ENCODE measurements at regions not wholly inside any gene's neighbourhood (a gene's known extent, or its start where the extent isn't known, plus 50 kb on each side); places are given as distances from the start of the nearest gene placed in this dataset.
A peak's percentile ranks its signal among the peaks of the same experiment; 100 is the strongest.

DNA sequence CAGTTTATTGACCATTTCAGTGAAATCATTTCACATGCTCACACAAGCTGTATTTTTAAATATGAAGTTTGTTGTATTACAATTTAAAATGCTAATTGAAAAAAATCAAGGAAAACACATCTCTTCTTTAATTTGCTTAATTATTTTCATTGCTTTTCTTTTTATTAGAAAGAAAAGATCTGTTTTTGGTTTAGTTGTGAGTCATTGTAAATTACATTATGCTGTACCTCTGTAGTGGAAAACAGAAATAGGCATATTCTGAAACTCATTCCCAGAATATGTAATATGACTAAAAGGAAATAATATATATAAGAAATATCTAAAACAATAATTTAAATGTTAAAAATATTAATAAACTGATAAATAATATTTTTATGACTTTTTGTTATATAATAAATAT lies 161.9 kb downstream of the HGF start:
- Histone ChIP-seq H3K9me3 (ENCODE audit: low read length) (no peaks in the 10 kb centered on the region), H3K27ac (ENCODE audit: extremely low read length, insufficient read depth, low read length) (no peak overlapping the region), H3K79me2 (ENCODE audit: insufficient read depth, low read length) (no peaks in the 10 kb centered on the region), H4K20me1 (ENCODE audit: insufficient read depth, low read length) (no peaks in the 10 kb centered on the region), H3K36me3 (replicated peaks in 1 of 2; ENCODE audit: control insufficient read depth in 1 of 2, insufficient read depth in 2 of 2, low read length in 2 of 2) (no peaks in the 10 kb centered on the region), H3K4me2 (ENCODE audit: low read depth, low read length) (no peak overlapping the region), H3K27me3 (ENCODE audit: control insufficient read depth in 1 of 2, insufficient read depth in 2 of 2, low read length in 2 of 2) (no peaks in the 10 kb centered on the region), H3K4me1 (ENCODE audit: insufficient read depth, low read length) (no peaks in the 10 kb centered on the region), H2AFZ (ENCODE audit: low read length) (no peak overlapping the region), H3K9ac (ENCODE audit: insufficient read depth, low read depth, low read length) (no peak overlapping the region), H3K4me3 (replicated peaks in 1 of 3; ENCODE audit: insufficient read depth in 1 of 3, low read depth in 2 of 3, low read length in 3 of 3) (no peak overlapping the region)
- in situ Hi-C loops (cut with HindIII; ENCODE audit: extremely low pct_ligation_motif_present, low pct_unique_long_range_greater_than_20kb) (no loop called here), intact Hi-C loops (cut with micrococcal nuclease; ENCODE audit: unreplicated experiment) (no loop called here)
- POLR2A ChIA-PET, result no interaction called here
- TF ChIP-seq ZNF501 (CRISPR knock-in tag; IDR thresholded peaks at IDR 0.05), result no peak
- CTCF ChIA-PET (ENCODE audit: low intra/inter-chr PET ratio, low total read pairs), result no interaction called here
- FAIRE-seq (no peak), DNase-seq (ENCODE audit: low spot score) (no peak), ATAC-seq (no peak)
- no TSS peak for BruUV-seq (replicated peaks)

DNA sequence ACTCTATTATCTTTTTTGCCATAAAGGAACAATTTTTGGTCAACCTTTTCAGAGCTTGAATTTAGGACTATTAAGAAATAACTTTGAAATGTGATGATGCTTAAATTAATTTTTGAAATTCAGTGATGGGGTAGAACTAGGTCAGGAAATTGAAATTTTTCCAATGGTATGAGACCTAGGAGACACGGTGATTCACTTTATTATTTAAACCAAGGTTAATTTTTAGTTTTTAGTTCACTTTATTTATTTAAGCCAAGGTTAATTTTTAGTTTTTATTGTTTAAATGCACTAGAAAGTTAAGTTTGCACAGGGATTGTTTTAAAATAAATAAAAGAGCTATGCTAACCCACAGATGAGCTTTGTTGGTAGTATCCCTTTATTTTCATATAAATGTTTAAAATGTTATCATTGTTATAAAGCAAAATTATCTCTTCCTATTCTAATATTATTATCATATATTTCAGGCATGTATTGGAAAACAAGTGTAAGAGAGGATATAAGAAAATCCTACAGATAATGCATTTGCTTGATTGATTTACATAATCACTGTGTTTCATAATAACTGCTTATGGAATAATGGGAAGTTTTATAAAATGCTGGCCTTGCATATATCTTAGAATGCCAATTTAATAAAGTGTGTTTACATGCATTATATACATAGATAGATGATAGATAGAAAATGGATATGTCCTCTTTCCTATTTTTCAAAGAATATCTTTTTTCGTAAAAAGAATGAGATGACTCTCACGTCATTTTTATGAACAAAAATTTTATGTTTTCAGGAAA lies 163.6 kb downstream of the HGF start:
- in situ Hi-C loops (cut with HindIII; ENCODE audit: extremely low pct_ligation_motif_present, low pct_unique_long_range_greater_than_20kb) (no loop called here), intact Hi-C loops (cut with micrococcal nuclease; ENCODE audit: unreplicated experiment) (no loop called here)
- H3K27ac ChIP-seq (ENCODE audit: extremely low read length, insufficient read depth, low read length), result no peak overlapping the region
- H3K9ac ChIP-seq (ENCODE audit: insufficient read depth, low read depth, low read length), result no peak overlapping the region
- H3K9me3 ChIP-seq (ENCODE audit: low read length), result no peaks in the 10 kb centered on the region
- H2AFZ ChIP-seq (ENCODE audit: low read length), result no peak overlapping the region
- TF ChIP-seq MTF1 (CRISPR knock-in tag; IDR thresholded peaks at IDR 0.05) (no peak), MAFF (IDR thresholded peaks at IDR 0.05; ENCODE audit: low read depth, low read length) (0 out of 2 replicates have a peak, but pooled peaks have one; percentile 16), ZSCAN25 (CRISPR knock-in tag; IDR thresholded peaks at IDR 0.05) (no peak), MAFK (conservative IDR thresholded peaks at IDR 0.05 in 1 of 2, IDR thresholded peaks at IDR 0.05 in 1 of 2; ENCODE audit: low read length in 2 of 2) (peak; percentile 32 to 74; a peak in 3 of 4 replicates)
- no peak overlapping the region for H3K4me2 ChIP-seq (ENCODE audit: low read depth, low read length)
- H3K4me3 ChIP-seq (replicated peaks in 1 of 3; ENCODE audit: insufficient read depth in 1 of 3, low read depth in 2 of 3, low read length in 3 of 3), result no peak overlapping the region
- no peaks in the 10 kb centered on the region for H4K20me1 ChIP-seq (ENCODE audit: insufficient read depth, low read length)
- H3K79me2 ChIP-seq (ENCODE audit: insufficient read depth, low read length), result no peaks in the 10 kb centered on the region
- ATAC-seq (no peak), FAIRE-seq (no peak), DNase-seq (ENCODE audit: low spot score) (no peak)
- 31% methylated on average over 3 of the region's 3 CpGs for WGBS (ENCODE audit: low lambda C conversion rate)
- no peaks in the 10 kb centered on the region for H3K4me1 ChIP-seq (ENCODE audit: insufficient read depth, low read length)
- ChIA-PET CTCF (ENCODE audit: low intra/inter-chr PET ratio, low total read pairs) (no interaction called here), POLR2A (no interaction called here)
- H3K36me3 ChIP-seq (replicated peaks in 1 of 2; ENCODE audit: control insufficient read depth in 1 of 2, insufficient read depth in 2 of 2, low read length in 2 of 2), result no peaks in the 10 kb centered on the region
- no peaks in the 10 kb centered on the region for H3K27me3 ChIP-seq (ENCODE audit: control insufficient read depth in 1 of 2, insufficient read depth in 2 of 2, low read length in 2 of 2)
- no TSS peak for BruUV-seq (replicated peaks)

Measured in HepG2 (cell line).